NB4 (cell line): ENCODE measurements at regions not wholly inside any gene's neighbourhood (a gene's known extent, or its start where the extent isn't known, plus 50 kb on each side); places are given as distances from the start of the nearest gene placed in this dataset.

ENCODE experiments used
- MYC ChIP-seq: IDR thresholded peaks from 2 replicates; pipeline ENCODE4 v1.6.1; 2011; ENCODE audit warnings: low read depth, low read length
- TF ChIP-seq, protein P1 (sequence below): IDR thresholded peaks from one replicate; pipeline ENCODE4 v1.5.1; 2012; ENCODE audit warnings: low read depth, low read length

DNA sequence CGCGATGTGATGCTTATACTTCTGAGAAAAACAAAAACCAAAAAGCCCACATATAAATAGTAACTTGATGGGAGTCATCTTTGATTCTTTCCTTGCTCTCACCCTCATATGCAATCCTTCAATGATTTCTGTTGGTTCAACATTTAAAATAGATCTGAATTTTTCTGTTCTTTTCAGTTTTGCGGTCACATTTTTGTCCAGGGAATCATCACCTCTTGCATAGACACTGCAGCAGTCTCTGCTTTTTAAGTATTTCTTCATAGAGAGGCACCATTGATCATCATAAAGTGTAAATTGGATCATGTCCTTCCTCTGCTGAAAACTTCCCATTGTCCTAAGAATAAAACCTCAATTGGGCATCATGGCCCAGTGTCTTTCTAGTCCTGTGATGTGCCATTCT is 81.1 kb upstream of the SLC4A4 start:
- TF ChIP-seq, protein P1, sequence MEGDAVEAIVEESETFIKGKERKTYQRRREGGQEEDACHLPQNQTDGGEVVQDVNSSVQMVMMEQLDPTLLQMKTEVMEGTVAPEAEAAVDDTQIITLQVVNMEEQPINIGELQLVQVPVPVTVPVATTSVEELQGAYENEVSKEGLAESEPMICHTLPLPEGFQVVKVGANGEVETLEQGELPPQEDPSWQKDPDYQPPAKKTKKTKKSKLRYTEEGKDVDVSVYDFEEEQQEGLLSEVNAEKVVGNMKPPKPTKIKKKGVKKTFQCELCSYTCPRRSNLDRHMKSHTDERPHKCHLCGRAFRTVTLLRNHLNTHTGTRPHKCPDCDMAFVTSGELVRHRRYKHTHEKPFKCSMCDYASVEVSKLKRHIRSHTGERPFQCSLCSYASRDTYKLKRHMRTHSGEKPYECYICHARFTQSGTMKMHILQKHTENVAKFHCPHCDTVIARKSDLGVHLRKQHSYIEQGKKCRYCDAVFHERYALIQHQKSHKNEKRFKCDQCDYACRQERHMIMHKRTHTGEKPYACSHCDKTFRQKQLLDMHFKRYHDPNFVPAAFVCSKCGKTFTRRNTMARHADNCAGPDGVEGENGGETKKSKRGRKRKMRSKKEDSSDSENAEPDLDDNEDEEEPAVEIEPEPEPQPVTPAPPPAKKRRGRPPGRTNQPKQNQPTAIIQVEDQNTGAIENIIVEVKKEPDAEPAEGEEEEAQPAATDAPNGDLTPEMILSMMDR: no peak
- TF ChIP-seq MYC: no peak
